NCI-H1694 (cell line): ENCODE measurements at regions not wholly inside any gene's neighbourhood (a gene's known extent, or its start where the extent isn't known, plus 50 kb on each side); places are given as distances from the start of the nearest gene placed in this dataset.

Experiments
- DNase-seq: peaks from one replicate; lab custom pipeline; 2025; lab: John Stamatoyannopoulos, UW

- peak; percentile 81 for DNase-seq
Measured at GRCh38 chr9:28024676-28025075, 451.4 kb upstream of the C9orf72 start.

GRCh38 chr9:28025186-28025585, 451.9 kb upstream of the C9orf72 start:
- DNase-seq: no peak

- peak; percentile 63 for DNase-seq
Measured at GRCh38 chr9:28031521-28032267, 458.4 kb upstream of the C9orf72 start.

- DNase-seq: peak; percentile 62
Measured at GRCh38 chr9:28032268-28032590, 458.9 kb upstream of the C9orf72 start.

GRCh38 chr9:28034242-28034641, 461.0 kb upstream of the C9orf72 start:
- no peak for DNase-seq

GRCh38 chr9:28037968-28038367, 464.7 kb upstream of the C9orf72 start:
- DNase-seq: no peak

GRCh38 chr9:28045051-28045450, 471.8 kb upstream of the C9orf72 start:
- no peak for DNase-seq

GRCh38 chr9:28050046-28050445, 476.8 kb upstream of the C9orf72 start:
- DNase-seq: no peak

GRCh38 chr9:28050941-28051340, 477.7 kb upstream of the C9orf72 start:
- no peak for DNase-seq

- no peak for DNase-seq
Measured at GRCh38 chr9:28051559-28052503, 478.6 kb upstream of the C9orf72 start.

- no peak for DNase-seq
Measured at GRCh38 chr9:28053096-28053777, 480.0 kb upstream of the C9orf72 start.

GRCh38 chr9:28056006-28056405, 482.7 kb upstream of the C9orf72 start:
- DNase-seq: no peak

GRCh38 chr9:28056466-28056865, 483.2 kb upstream of the C9orf72 start:
- DNase-seq: no peak

- DNase-seq: no peak
Measured at GRCh38 chr9:28059192-28059591, 485.9 kb upstream of the C9orf72 start.

GRCh38 chr9:28064241-28064815, 491.0 kb upstream of the C9orf72 start:
- DNase-seq: no peak

- peak; percentile 83 for DNase-seq
Measured at GRCh38 chr9:28073270-28073669, 500.0 kb upstream of the C9orf72 start.

- DNase-seq: no peak
Measured at GRCh38 chr9:28079677-28080076, 506.4 kb upstream of the C9orf72 start.

- DNase-seq: no peak
Measured at GRCh38 chr9:28082671-28083070, 509.4 kb upstream of the C9orf72 start.

- no peak for DNase-seq
Measured at GRCh38 chr9:28086881-28087280, 513.6 kb upstream of the C9orf72 start.

- DNase-seq: no peak
Measured at GRCh38 chr9:28092981-28093936, 520.0 kb upstream of the C9orf72 start.

GRCh38 chr9:28101509-28101908, 528.2 kb upstream of the C9orf72 start:
- no peak for DNase-seq
